ENCODE measurements at regions not wholly inside any gene's neighbourhood (a gene's known extent, or its start where the extent isn't known, plus 50 kb on each side); places are given as distances from the start of the nearest gene placed in this dataset.
"Not testable (repeated sequence)": the region's sequence is repeated elsewhere in the genome, so short reads cannot be mapped to it uniquely, and the experiment has no call there.

DNA sequence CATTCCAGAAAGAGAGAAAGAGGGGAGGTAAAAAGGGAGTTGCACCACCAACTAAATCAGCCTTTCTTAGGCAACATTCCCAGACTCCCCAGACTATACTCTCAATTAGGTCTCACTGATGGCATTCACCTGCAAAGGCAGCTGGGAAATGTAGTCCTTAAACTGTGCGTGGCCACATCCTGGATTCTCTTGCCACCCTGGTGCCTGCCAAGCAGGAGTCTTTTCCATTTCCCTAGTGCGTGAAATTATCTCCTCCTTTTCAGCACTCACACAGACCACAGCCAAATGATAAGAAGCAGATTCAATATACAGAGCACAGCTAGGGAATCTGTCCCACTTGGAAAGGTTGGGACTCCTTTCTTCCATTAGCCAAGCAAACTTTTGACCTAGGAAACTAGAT, 298.0 kb downstream of the ANAPC1 start:
- not testable (repeated sequence) for H3K4me3 ChIP-seq (ENCODE audit: low read length in 2 of 2); H3K9ac ChIP-seq (ENCODE audit: low read depth in 1 of 2, low read length in 2 of 2); H3K27me3 ChIP-seq (ENCODE audit: control insufficient read depth in 2 of 2, insufficient read depth in 2 of 2, low read length in 2 of 2); H3K36me3 ChIP-seq (ENCODE audit: control insufficient read depth in 2 of 2, insufficient read depth in 2 of 2, low read length in 2 of 2); H3K4me1 ChIP-seq (ENCODE audit: control insufficient read depth in 2 of 2, insufficient read depth in 2 of 2, low read length in 2 of 2); H3K27ac ChIP-seq (ENCODE audit: low read depth in 2 of 2, low read length in 2 of 2); H3K9me3 ChIP-seq (ENCODE audit: control insufficient read depth in 2 of 2, low read length in 2 of 2)

DNA sequence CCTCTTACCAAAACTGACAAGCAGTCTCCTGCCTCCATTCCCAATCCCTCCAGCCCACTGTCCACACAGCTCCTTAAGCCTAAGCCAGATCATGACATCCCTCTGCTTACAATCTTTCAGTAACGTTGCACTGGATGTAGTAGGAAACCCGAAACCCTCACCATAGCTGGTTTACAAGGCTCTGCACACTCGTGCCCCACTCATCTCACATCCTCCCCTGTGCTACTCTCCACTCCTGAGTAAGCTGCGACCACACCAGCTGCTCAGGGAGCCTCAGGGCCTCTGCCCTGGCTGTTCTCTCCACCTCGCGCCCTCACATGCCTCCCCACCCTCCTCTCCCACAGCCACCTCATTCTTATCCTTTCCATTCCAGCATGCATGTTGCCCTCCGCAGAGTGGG, 288.9 kb downstream of the ANAPC1 start:
- not testable (repeated sequence) for H3K27me3 ChIP-seq (ENCODE audit: control insufficient read depth in 2 of 2, insufficient read depth in 2 of 2, low read length in 2 of 2); H3K36me3 ChIP-seq (ENCODE audit: control insufficient read depth in 2 of 2, insufficient read depth in 2 of 2, low read length in 2 of 2); H3K9me3 ChIP-seq (ENCODE audit: control insufficient read depth in 2 of 2, low read length in 2 of 2); H3K27ac ChIP-seq (ENCODE audit: low read depth in 2 of 2, low read length in 2 of 2); H3K4me3 ChIP-seq (ENCODE audit: low read length in 2 of 2); H3K4me1 ChIP-seq (ENCODE audit: control insufficient read depth in 2 of 2, insufficient read depth in 2 of 2, low read length in 2 of 2); H3K9ac ChIP-seq (ENCODE audit: low read depth in 1 of 2, low read length in 2 of 2)

DNA sequence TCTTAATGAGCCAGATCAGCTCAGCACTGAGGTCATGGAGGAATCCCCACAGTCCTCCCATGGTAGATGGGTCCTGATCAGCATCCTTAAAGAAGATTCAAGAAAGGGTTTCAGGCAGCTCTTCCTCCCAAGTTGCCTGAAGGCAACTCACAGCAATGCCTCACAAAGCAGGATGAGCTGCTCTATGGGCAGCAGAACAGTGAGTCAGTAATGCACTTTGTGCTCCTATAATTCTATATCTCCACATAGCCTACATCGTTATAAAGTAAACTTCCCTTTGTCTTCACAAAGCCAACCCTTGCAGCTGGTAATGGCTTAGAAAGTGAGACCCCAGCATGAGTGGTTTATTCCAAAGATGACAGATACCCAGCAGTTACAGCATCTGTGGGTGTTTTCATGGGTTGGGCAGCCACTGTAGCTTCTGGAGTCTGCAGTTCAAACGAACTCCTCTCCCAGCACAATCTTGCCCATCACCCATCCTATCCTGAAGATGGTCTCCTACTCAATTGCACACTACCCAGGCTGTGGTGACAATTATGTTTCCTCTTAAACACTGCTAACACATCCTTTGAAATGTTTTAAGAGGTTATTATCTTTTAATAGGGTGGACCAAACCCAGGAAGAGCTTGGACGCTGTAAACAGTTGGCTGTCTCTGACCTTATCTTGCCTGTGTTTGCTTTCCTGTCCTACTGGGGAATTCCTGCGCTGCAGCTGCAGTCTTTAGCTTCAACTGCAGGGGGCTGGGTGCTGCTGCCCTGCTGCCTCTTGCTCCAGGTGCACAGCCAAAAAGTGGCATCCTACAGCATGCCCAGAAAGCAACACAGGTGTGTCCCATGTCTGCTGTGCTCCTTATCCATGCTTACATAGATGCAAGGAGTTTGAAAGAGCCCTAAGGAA, 286.9 kb downstream of the ANAPC1 start:
- H3K9ac ChIP-seq (ENCODE audit: low read depth in 1 of 2, low read length in 2 of 2); H3K9me3 ChIP-seq (ENCODE audit: control insufficient read depth in 2 of 2, low read length in 2 of 2); H3K4me3 ChIP-seq (ENCODE audit: low read length in 2 of 2); H3K27ac ChIP-seq (ENCODE audit: low read depth in 2 of 2, low read length in 2 of 2); H3K4me1 ChIP-seq (ENCODE audit: control insufficient read depth in 2 of 2, insufficient read depth in 2 of 2, low read length in 2 of 2); H3K36me3 ChIP-seq (ENCODE audit: control insufficient read depth in 2 of 2, insufficient read depth in 2 of 2, low read length in 2 of 2); H3K27me3 ChIP-seq (ENCODE audit: control insufficient read depth in 2 of 2, insufficient read depth in 2 of 2, low read length in 2 of 2): not testable (repeated sequence)

DNA sequence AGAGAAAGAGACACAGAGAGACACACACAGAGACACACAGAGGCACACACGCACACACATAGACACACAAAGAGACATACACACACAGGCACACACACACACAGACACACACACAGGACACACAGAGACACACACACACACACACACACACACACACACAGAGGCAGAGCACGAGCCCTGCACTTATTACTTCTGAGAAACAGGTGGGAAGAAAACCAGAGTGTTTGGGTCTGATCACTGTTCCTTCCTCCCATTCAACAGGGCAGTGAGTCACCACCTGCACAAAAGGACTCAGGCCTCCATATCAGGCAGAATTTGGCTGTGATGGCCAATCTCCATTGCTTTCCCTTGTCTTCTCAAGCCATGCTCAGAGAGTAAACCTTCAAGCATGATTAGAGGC, 285.0 kb downstream of the ANAPC1 start:
- not testable (repeated sequence) for H3K27ac ChIP-seq (ENCODE audit: low read depth in 2 of 2, low read length in 2 of 2); H3K4me1 ChIP-seq (ENCODE audit: control insufficient read depth in 2 of 2, insufficient read depth in 2 of 2, low read length in 2 of 2); H3K27me3 ChIP-seq (ENCODE audit: control insufficient read depth in 2 of 2, insufficient read depth in 2 of 2, low read length in 2 of 2); H3K4me3 ChIP-seq (ENCODE audit: low read length in 2 of 2); H3K9ac ChIP-seq (ENCODE audit: low read depth in 1 of 2, low read length in 2 of 2); H3K36me3 ChIP-seq (ENCODE audit: control insufficient read depth in 2 of 2, insufficient read depth in 2 of 2, low read length in 2 of 2); H3K9me3 ChIP-seq (ENCODE audit: control insufficient read depth in 2 of 2, low read length in 2 of 2)

DNA sequence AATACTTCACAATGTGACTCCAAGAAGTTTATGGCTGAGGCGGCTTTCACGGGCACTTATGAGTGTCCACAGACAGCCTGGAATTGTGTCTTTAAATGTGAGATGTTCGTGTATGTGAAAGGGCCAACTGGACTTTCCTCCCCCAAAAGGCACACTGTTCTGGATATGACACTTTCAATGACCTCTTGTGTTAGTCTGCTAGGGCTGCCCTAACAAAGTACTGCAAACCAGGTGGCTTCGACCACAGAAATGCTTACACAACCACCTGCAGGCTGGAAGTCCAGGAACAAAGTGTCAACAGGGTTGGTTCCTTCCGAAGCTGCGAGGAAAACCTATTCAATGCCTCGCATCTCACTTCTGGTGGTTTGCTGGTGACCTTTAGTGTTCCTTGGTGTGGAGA, 281.7 kb downstream of the ANAPC1 start:
- not testable (repeated sequence) for H3K27ac ChIP-seq (ENCODE audit: low read depth in 2 of 2, low read length in 2 of 2); H3K4me3 ChIP-seq (ENCODE audit: low read length in 2 of 2); H3K4me1 ChIP-seq (ENCODE audit: control insufficient read depth in 2 of 2, insufficient read depth in 2 of 2, low read length in 2 of 2); H3K9me3 ChIP-seq (ENCODE audit: control insufficient read depth in 2 of 2, low read length in 2 of 2); H3K36me3 ChIP-seq (ENCODE audit: control insufficient read depth in 2 of 2, insufficient read depth in 2 of 2, low read length in 2 of 2); H3K9ac ChIP-seq (ENCODE audit: low read depth in 1 of 2, low read length in 2 of 2); H3K27me3 ChIP-seq (ENCODE audit: control insufficient read depth in 2 of 2, insufficient read depth in 2 of 2, low read length in 2 of 2)

DNA sequence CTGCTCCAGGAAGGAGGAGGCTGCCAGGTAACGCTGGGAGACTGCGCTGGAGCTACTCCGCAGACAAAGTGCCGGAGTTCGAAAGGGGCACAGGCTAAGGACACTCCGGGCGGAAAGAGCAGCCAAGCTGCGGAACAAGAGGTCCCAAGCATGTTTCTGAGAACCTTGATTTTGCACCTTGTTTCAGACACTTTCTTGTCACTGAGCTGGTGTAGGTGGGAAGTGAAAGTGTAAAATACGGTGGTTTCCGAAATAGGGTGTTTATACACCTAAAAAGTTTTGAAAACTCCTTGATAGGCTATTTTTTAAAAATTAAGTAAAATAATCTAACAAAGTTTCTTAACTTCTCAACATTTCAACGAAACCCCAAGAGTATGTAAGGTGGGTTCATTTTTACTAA, 278.2 kb downstream of the ANAPC1 start:
- not testable (repeated sequence) for H3K9ac ChIP-seq (ENCODE audit: low read depth in 1 of 2, low read length in 2 of 2); H3K36me3 ChIP-seq (ENCODE audit: control insufficient read depth in 2 of 2, insufficient read depth in 2 of 2, low read length in 2 of 2); H3K27me3 ChIP-seq (ENCODE audit: control insufficient read depth in 2 of 2, insufficient read depth in 2 of 2, low read length in 2 of 2); H3K4me1 ChIP-seq (ENCODE audit: control insufficient read depth in 2 of 2, insufficient read depth in 2 of 2, low read length in 2 of 2); H3K9me3 ChIP-seq (ENCODE audit: control insufficient read depth in 2 of 2, low read length in 2 of 2); H3K4me3 ChIP-seq (ENCODE audit: low read length in 2 of 2); H3K27ac ChIP-seq (ENCODE audit: low read depth in 2 of 2, low read length in 2 of 2)

DNA sequence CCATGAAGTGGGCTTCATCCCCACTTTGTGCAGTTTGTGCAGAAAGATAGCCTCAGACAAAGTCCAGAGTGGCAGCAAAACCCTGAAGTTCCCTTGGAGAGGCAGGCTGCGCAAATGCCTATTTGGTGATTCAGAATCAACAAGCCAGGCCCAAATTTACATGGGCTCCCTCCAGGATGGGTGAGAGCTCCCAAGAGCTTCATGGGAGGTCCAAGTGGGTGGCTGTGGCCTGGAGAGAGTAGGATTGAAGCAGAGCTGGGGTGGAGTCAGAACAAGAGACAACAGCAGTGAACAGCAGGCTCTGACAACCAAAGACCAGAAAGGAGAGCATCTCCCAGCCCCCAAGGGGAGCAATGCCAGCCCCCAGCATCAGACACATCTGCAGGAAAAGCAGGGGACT, 277.4 kb downstream of the ANAPC1 start:
- not testable (repeated sequence) for H3K9ac ChIP-seq (ENCODE audit: low read depth in 1 of 2, low read length in 2 of 2); H3K36me3 ChIP-seq (ENCODE audit: control insufficient read depth in 2 of 2, insufficient read depth in 2 of 2, low read length in 2 of 2)

GRCh38 chr2:111609146-111609844, 274.7 kb downstream of the ANAPC1 start:
- not testable (repeated sequence) for H3K27me3 ChIP-seq (ENCODE audit: control insufficient read depth in 2 of 2, insufficient read depth in 2 of 2, low read length in 2 of 2); H3K36me3 ChIP-seq (ENCODE audit: control insufficient read depth in 2 of 2, insufficient read depth in 2 of 2, low read length in 2 of 2); H3K9me3 ChIP-seq (ENCODE audit: control insufficient read depth in 2 of 2, low read length in 2 of 2); H3K9ac ChIP-seq (ENCODE audit: low read depth in 1 of 2, low read length in 2 of 2); H3K27ac ChIP-seq (ENCODE audit: low read depth in 2 of 2, low read length in 2 of 2); H3K4me1 ChIP-seq (ENCODE audit: control insufficient read depth in 2 of 2, insufficient read depth in 2 of 2, low read length in 2 of 2); H3K4me3 ChIP-seq (ENCODE audit: low read length in 2 of 2)

More for the DNA sequence above, 277.4 kb downstream of the ANAPC1 start:
- H3K4me3 ChIP-seq (ENCODE audit: low read length in 2 of 2); H3K27me3 ChIP-seq (ENCODE audit: control insufficient read depth in 2 of 2, insufficient read depth in 2 of 2, low read length in 2 of 2); H3K4me1 ChIP-seq (ENCODE audit: control insufficient read depth in 2 of 2, insufficient read depth in 2 of 2, low read length in 2 of 2); H3K9me3 ChIP-seq (ENCODE audit: control insufficient read depth in 2 of 2, low read length in 2 of 2); H3K27ac ChIP-seq (ENCODE audit: low read depth in 2 of 2, low read length in 2 of 2): not testable (repeated sequence)

GRCh38 chr2:111610035-111610434, 274.0 kb downstream of the ANAPC1 start:
- not testable (repeated sequence) for H3K27me3 ChIP-seq (ENCODE audit: control insufficient read depth in 2 of 2, insufficient read depth in 2 of 2, low read length in 2 of 2); H3K9ac ChIP-seq (ENCODE audit: low read depth in 1 of 2, low read length in 2 of 2); H3K4me3 ChIP-seq (ENCODE audit: low read length in 2 of 2); H3K36me3 ChIP-seq (ENCODE audit: control insufficient read depth in 2 of 2, insufficient read depth in 2 of 2, low read length in 2 of 2); H3K27ac ChIP-seq (ENCODE audit: low read depth in 2 of 2, low read length in 2 of 2); H3K4me1 ChIP-seq (ENCODE audit: control insufficient read depth in 2 of 2, insufficient read depth in 2 of 2, low read length in 2 of 2); H3K9me3 ChIP-seq (ENCODE audit: control insufficient read depth in 2 of 2, low read length in 2 of 2)

- H3K4me3 ChIP-seq (ENCODE audit: low read length in 2 of 2) = no peak overlapping the region
Observed at GRCh38 chr2:111616651-111617218, 267.3 kb downstream of the ANAPC1 start.

More at GRCh38 chr2:111616651-111617218, 267.3 kb downstream of the ANAPC1 start:
- Histone ChIP-seq H3K4me1 (ENCODE audit: control insufficient read depth in 2 of 2, insufficient read depth in 2 of 2, low read length in 2 of 2) (no peaks in the 10 kb centered on the region), H3K36me3 (ENCODE audit: control insufficient read depth in 2 of 2, insufficient read depth in 2 of 2, low read length in 2 of 2) (no peaks in the 10 kb centered on the region), H3K27me3 (ENCODE audit: control insufficient read depth in 2 of 2, insufficient read depth in 2 of 2, low read length in 2 of 2) (peaks cover 0 to 1% of the 10 kb centered on the region in 2 donors), H3K9me3 (ENCODE audit: control insufficient read depth in 2 of 2, low read length in 2 of 2) (no peaks in the 10 kb centered on the region), H3K27ac (ENCODE audit: low read depth in 2 of 2, low read length in 2 of 2) (no peak overlapping the region), H3K9ac (ENCODE audit: low read depth in 1 of 2, low read length in 2 of 2) (no peak overlapping the region)

Measured in mucosa of rectum (tissue), 2 donors.